Posterior vena cava (tissue), 2 donors: ENCODE measurements at regions not wholly inside any gene's neighbourhood (a gene's known extent, or its start where the extent isn't known, plus 50 kb on each side); places are given as distances from the start of the nearest gene placed in this dataset.

Source experiments
- DNase-seq: peaks from one replicate; pipeline ENCODE4 v3.0.0-alpha.2; 2020; ENCODE audit warnings: low spot score
- intact Hi-C, 2 donors: fragments of 100-400 bp; cut with DNase I; formaldehyde crosslinking; loops; one replicate each; pipeline versions ENCODE4 v1.14.1 to v1.14.2; 2022 to 2023
- donor health status: DM: yes; HTN: yes; CAD: no.
- donor health status: DM: yes; HTN: yes; CAD: no.

GRCh38 chr5:169460123-169460522 is 123.5 kb upstream of the SPDL1 start:
- intact Hi-C loops = no loop called here
- no peak for DNase-seq

GRCh38 chr5:169458221-169458620 is 125.4 kb upstream of the SPDL1 start:
- intact Hi-C loops = no loop called here
- DNase-seq = no peak

GRCh38 chr5:169450464-169450863 is 133.1 kb upstream of the SPDL1 start:
- no peak for DNase-seq
- intact Hi-C loops = no loop called here

GRCh38 chr5:169448826-169449225 is 134.7 kb upstream of the SPDL1 start:
- DNase-seq = no peak
- intact Hi-C loops = no loop called here

- intact Hi-C loops = no loop called here
- no peak for DNase-seq
Observed at GRCh38 chr5:169445191-169445590, 138.4 kb upstream of the SPDL1 start.

- no peak for DNase-seq
- intact Hi-C loops = no loop called here
Observed at GRCh38 chr5:169442913-169443784, 140.4 kb upstream of the SPDL1 start.

- no peak for DNase-seq
Observed at GRCh38 chr5:169442403-169442874, 141.1 kb upstream of the SPDL1 start.

GRCh38 chr5:169440107-169440705 is 139.3 kb upstream of the SLIT3 start:
- no peak for DNase-seq
- intact Hi-C loops = no loop called here

More at GRCh38 chr5:169442403-169442874, 141.1 kb upstream of the SPDL1 start:
- intact Hi-C loops = no loop called here

GRCh38 chr5:169439362-169439761 is 138.4 kb upstream of the SLIT3 start:
- intact Hi-C loops = loop anchor here in 1 of 2 donors (10.0 kb wide), 1 partner anchor 645 kb away; no protein-coding TSS in a partner anchor
- no peak for DNase-seq

DNA sequence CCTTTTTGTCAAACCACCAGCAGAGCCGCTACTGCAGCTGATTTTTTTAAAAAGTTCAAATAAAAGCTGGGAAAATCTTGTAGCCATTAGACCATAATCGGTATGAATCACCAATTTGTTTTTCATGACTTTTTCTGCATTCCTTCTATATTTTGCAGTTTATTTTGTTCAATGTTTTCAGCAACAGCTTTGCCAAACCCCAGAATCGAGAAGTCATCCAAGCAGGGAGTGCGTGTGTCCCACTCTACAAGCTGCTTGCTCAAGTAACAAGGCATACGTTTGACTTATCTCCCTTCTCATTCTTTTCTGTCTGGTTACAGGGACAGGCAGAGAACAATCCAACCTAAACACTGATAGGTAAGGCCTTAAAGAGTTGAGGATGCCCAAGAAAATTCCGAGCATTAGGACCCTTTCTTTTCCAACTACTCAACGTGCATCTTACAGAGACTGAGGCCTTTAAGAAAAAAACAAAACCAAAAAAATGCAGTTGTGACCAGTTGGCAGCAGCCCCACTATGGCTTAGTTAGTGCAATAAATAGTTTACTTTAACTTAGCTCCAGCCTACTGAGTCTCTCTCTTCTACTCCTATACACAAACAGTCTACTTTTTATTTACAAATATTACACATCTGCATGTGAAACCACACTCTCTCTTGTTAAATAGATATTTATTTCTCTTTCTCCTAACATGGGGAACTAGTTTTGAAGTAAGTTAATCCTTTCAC is 134.7 kb upstream of the SLIT3 start:
- intact Hi-C loops = loop anchor here in 1 of 2 donors (10.0 kb wide), 1 partner anchor 641 kb away; no protein-coding TSS in a partner anchor
- no peak for DNase-seq

GRCh38 chr5:169433221-169433651 is 132.3 kb upstream of the SLIT3 start:
- no peak for DNase-seq
- intact Hi-C loops = loop anchor here in 1 of 2 donors (10.0 kb wide), 1 partner anchor 638 kb away; no protein-coding TSS in a partner anchor

- intact Hi-C loops = loop anchor here in 1 of 2 donors (10.0 kb wide), 1 partner anchor 637 kb away; no protein-coding TSS in a partner anchor
Observed at GRCh38 chr5:169431386-169431785, 130.4 kb upstream of the SLIT3 start.

DNA sequence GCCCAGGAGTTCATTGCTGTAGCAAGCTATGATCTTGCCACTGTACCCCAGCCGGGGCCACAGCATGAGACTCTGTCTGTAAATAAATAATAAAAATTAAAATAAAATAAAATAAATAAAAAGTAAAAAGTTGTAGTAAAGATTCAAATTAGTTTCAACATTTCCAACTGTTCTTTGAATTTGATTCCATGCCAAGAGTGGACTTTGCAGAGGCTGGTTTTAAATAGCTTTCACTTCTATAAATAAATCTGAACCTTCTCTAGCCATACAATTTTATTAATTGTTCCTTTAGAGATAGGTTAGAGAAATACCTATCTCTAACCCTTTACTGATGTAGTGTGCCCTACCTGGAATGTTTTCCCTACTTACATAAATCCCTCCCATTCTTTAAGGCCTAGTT is 129.7 kb upstream of the SLIT3 start:
- DNase-seq = no peak
- intact Hi-C loops = loop anchor here in 1 of 2 donors (10.0 kb wide), 1 partner anchor 636 kb away; no protein-coding TSS in a partner anchor

More at GRCh38 chr5:169431386-169431785, 130.4 kb upstream of the SLIT3 start:
- DNase-seq = no peak

GRCh38 chr5:169429044-169429443 is 128.1 kb upstream of the SLIT3 start:
- intact Hi-C loops = no loop called here
- DNase-seq = no peak

- intact Hi-C loops = no loop called here
Observed at GRCh38 chr5:169426784-169427183, 125.8 kb upstream of the SLIT3 start.

GRCh38 chr5:169424670-169425378 is 123.9 kb upstream of the SLIT3 start:
- DNase-seq = no peak
- intact Hi-C loops = no loop called here

More at GRCh38 chr5:169426784-169427183, 125.8 kb upstream of the SLIT3 start:
- no peak for DNase-seq

DNA sequence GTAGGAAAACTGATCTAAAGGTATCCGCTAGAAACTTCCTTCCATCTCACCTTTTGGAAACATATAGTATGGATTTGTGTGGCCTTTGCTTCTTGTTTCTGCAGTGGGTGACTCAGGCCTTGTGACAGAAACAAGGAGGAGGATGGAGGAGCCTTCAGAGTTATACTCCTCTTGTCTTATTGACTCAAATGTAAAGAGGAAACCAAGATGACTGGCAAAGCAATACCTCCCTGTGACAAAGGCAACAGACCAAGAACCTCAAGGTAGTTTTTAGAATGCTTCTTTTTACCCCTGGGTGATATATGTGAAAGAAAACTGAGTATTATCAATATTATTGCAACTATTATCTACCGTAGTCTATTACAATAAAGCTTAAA is 123.3 kb upstream of the SLIT3 start:
- no peak for DNase-seq
- intact Hi-C loops = no loop called here

DNA sequence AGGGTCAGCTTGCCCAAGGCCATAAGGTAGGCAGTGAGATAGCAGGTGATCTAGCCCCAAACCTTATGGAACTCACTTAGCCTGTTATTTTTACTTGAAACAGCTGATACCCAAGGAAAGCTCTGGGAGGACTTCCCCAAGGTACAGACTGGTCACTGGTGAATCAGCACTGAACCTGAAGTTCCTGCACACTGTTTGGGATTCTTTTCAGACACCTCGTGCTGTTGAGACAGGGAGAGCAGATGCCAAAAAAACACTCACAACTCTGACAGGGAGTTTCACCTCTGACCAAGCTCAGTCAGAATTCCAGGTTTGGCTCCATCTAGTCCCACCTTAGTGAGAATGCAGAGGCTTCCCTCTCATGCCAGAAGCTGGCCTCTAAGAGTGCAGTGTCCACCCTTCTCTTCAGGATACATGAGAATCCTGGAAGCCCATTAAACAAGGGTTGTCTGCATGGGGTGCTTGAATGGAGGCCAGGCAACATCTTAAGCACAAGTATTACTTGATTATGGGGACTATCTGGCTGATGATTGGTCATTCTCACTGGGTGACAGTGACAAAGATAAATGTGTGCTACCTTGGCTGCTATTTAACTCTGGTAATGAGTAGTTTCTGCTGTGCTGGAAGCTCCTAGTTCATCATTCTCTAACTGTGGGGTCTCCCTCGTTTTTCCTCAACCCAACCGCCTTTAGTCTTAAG is 122.8 kb upstream of the SLIT3 start:
- intact Hi-C loops = no loop called here
- no peak for DNase-seq
